Stimulated activated naive B cell treated with anti-CD40 and anti-IgM and Interleukin-4, amounts not matched to agents 10 μg/mL and 1 μg/mL and 100 μg/mL, for 72 hours (primary cell): ENCODE measurements at regions not wholly inside any gene's neighbourhood (a gene's known extent, or its start where the extent isn't known, plus 50 kb on each side); places are given as distances from the start of the nearest gene placed in this dataset.

Source experiments
- ATAC-seq, 2 donors: fragments of 150-1000 bp; cut with Tn5 transposase; replicated peaks; 2 replicates each; pipeline ENCODE4 v1.10.0; 2021; ENCODE audit warnings: moderate library complexity in 1 of 2
- DNase-seq: peaks from one replicate; pipeline ENCODE4 v3.0.0; 2021
- H3K27ac Mint-ChIP-seq: one replicate; pipeline ENCODE4 v1.8.0; 2022; ENCODE audit warnings: mild to moderate bottlenecking, mixed read lengths
- H3K27me3 Mint-ChIP-seq, 2 donors: one replicate each; pipeline ENCODE4 v1.8.0; 2022; ENCODE audit warnings: mixed read lengths in 2 of 2
- H3K36me3 Mint-ChIP-seq, 2 donors: one replicate each; pipeline ENCODE4 v1.8.0; 2022; ENCODE audit warnings: mixed read lengths in 2 of 2, mild to moderate bottlenecking in 1 of 2
- H3K4me1 Mint-ChIP-seq, 2 donors: one replicate each; pipeline ENCODE4 v1.8.0; 2022; ENCODE audit warnings: mixed read lengths in 2 of 2, mild to moderate bottlenecking in 1 of 2
- H3K4me3 Mint-ChIP-seq, 2 donors: one replicate each; pipeline ENCODE4 v1.8.0; 2022; ENCODE audit warnings: mild to moderate bottlenecking in 2 of 2, mixed read lengths in 2 of 2, moderate library complexity in 1 of 2
- H3K9me3 Mint-ChIP-seq, 2 donors: one replicate each; pipeline ENCODE4 v1.8.0; 2022; ENCODE audit warnings: mixed read lengths in 2 of 2, mild to moderate bottlenecking in 1 of 2

- no peak for ATAC-seq
- Mint-ChIP-seq H3K4me3 (no peak overlapping the region), H3K9me3 (no peaks in the 10 kb centered on the region), H3K4me1 (peaks cover 4% of the 10 kb centered on the region in 2 donors), H3K36me3 (no peaks in the 10 kb centered on the region), H3K27me3 (peaks cover 3 to 7% of the 10 kb centered on the region in 2 donors), H3K27ac (no peak overlapping the region)
- no peak for DNase-seq
Observed at GRCh38 chr13:30032263-30032662, 181.8 kb upstream of the UBL3 start.

- Mint-ChIP-seq H3K4me3 (no peak overlapping the region), H3K4me1 (peaks cover 4% of the 10 kb centered on the region in 2 donors), H3K9me3 (no peaks in the 10 kb centered on the region), H3K36me3 (no peaks in the 10 kb centered on the region), H3K27ac (no peak overlapping the region), H3K27me3 (peaks cover 0 to 7% of the 10 kb centered on the region in 2 donors)
- no peak for DNase-seq
- ATAC-seq = no peak
Observed at GRCh38 chr13:30031488-30031887, 181.1 kb upstream of the UBL3 start.

GRCh38 chr13:30030141-30030750 is 179.8 kb upstream of the UBL3 start:
- H3K36me3 Mint-ChIP-seq = no peaks in the 10 kb centered on the region

GRCh38 chr13:30027569-30028455 is 177.4 kb upstream of the UBL3 start:
- ATAC-seq = peak; percentile 53 to 56

More at GRCh38 chr13:30030141-30030750, 179.8 kb upstream of the UBL3 start:
- H3K4me3 Mint-ChIP-seq = no peak overlapping the region
- H3K27me3 Mint-ChIP-seq = no peaks in the 10 kb centered on the region
- H3K4me1 Mint-ChIP-seq = peaks cover 4% of the 10 kb centered on the region in 2 donors
- H3K27ac Mint-ChIP-seq = no peak overlapping the region
- DNase-seq (no peak), ATAC-seq (no peak)
- no peaks in the 10 kb centered on the region for H3K9me3 Mint-ChIP-seq

GRCh38 chr13:30026909-30027308 is 176.5 kb upstream of the UBL3 start:
- Mint-ChIP-seq H3K27ac (no peak overlapping the region), H3K9me3 (no peaks in the 10 kb centered on the region), H3K4me3 (no peak overlapping the region), H3K27me3 (no peaks in the 10 kb centered on the region), H3K36me3 (no peaks in the 10 kb centered on the region), H3K4me1 (peaks cover 4% of the 10 kb centered on the region in 2 donors)
- ATAC-seq (no peak), DNase-seq (no peak)

More at GRCh38 chr13:30027569-30028455, 177.4 kb upstream of the UBL3 start:
- DNase-seq = no peak
- peaks cover 4% of the 10 kb centered on the region in 2 donors for H3K4me1 Mint-ChIP-seq
- H3K9me3 Mint-ChIP-seq = no peaks in the 10 kb centered on the region
- no peak overlapping the region for H3K4me3 Mint-ChIP-seq
- no peak overlapping the region for H3K27ac Mint-ChIP-seq
- no peaks in the 10 kb centered on the region for H3K27me3 Mint-ChIP-seq
- no peaks in the 10 kb centered on the region for H3K36me3 Mint-ChIP-seq

- Mint-ChIP-seq H3K36me3 (no peaks in the 10 kb centered on the region), H3K4me3 (no peak overlapping the region), H3K4me1 (peaks cover 4% of the 10 kb centered on the region in 2 donors), H3K9me3 (no peaks in the 10 kb centered on the region), H3K27me3 (no peaks in the 10 kb centered on the region), H3K27ac (no peak overlapping the region)
- DNase-seq (no peak), ATAC-seq (no peak)
Observed at GRCh38 chr13:30026093-30026492, 175.7 kb upstream of the UBL3 start.

- H3K4me3 Mint-ChIP-seq = no peak overlapping the region
- peaks cover 4 to 6% of the 10 kb centered on the region in 2 donors for H3K4me1 Mint-ChIP-seq
- no peak for ATAC-seq
- H3K27ac Mint-ChIP-seq = no peak overlapping the region
- DNase-seq = no peak
- no peaks in the 10 kb centered on the region for H3K27me3 Mint-ChIP-seq
- H3K9me3 Mint-ChIP-seq = no peaks in the 10 kb centered on the region
- H3K36me3 Mint-ChIP-seq = no peaks in the 10 kb centered on the region
Observed at GRCh38 chr13:30025351-30025750, 174.9 kb upstream of the UBL3 start.

GRCh38 chr13:30024125-30024865 is 173.9 kb upstream of the UBL3 start:
- ATAC-seq (no peak), DNase-seq (no peak)
- no peak overlapping the region for H3K27ac Mint-ChIP-seq
- peaks cover 0 to 4% of the 10 kb centered on the region in 2 donors for H3K27me3 Mint-ChIP-seq
- peaks cover 4 to 6% of the 10 kb centered on the region in 2 donors for H3K4me1 Mint-ChIP-seq
- H3K9me3 Mint-ChIP-seq = no peaks in the 10 kb centered on the region
- no peak overlapping the region for H3K4me3 Mint-ChIP-seq
- no peaks in the 10 kb centered on the region for H3K36me3 Mint-ChIP-seq

GRCh38 chr13:30023196-30023895 is 172.9 kb upstream of the UBL3 start:
- Mint-ChIP-seq H3K27me3 (peaks cover 0 to 11% of the 10 kb centered on the region in 2 donors), H3K4me3 (no peak overlapping the region), H3K27ac (no peak overlapping the region), H3K4me1 (peaks cover 4 to 6% of the 10 kb centered on the region in 2 donors), H3K36me3 (no peaks in the 10 kb centered on the region), H3K9me3 (no peaks in the 10 kb centered on the region)
- no peak for DNase-seq
- ATAC-seq = no peak

GRCh38 chr13:30022796-30023195 is 172.4 kb upstream of the UBL3 start:
- no peak for DNase-seq
- no peak overlapping the region for H3K4me3 Mint-ChIP-seq
- no peaks in the 10 kb centered on the region for H3K9me3 Mint-ChIP-seq
- no peak for ATAC-seq
- no peaks in the 10 kb centered on the region for H3K36me3 Mint-ChIP-seq
- H3K4me1 Mint-ChIP-seq = peaks cover 2 to 3% of the 10 kb centered on the region in 2 donors
- peaks cover 2 to 11% of the 10 kb centered on the region in 2 donors for H3K27me3 Mint-ChIP-seq
- no peak overlapping the region for H3K27ac Mint-ChIP-seq

GRCh38 chr13:30022256-30022655 is 171.8 kb upstream of the UBL3 start:
- DNase-seq = no peak
- Mint-ChIP-seq H3K9me3 (no peaks in the 10 kb centered on the region), H3K27me3 (peaks cover 8 to 11% of the 10 kb centered on the region in 2 donors), H3K36me3 (no peaks in the 10 kb centered on the region), H3K27ac (no peak overlapping the region), H3K4me1 (peaks cover 0 to 2% of the 10 kb centered on the region in 2 donors), H3K4me3 (no peak overlapping the region)
- ATAC-seq = no peak

GRCh38 chr13:30021611-30022010 is 171.2 kb upstream of the UBL3 start:
- no peak overlapping the region for H3K27ac Mint-ChIP-seq
- no peak for DNase-seq
- no peaks in the 10 kb centered on the region for H3K36me3 Mint-ChIP-seq

GRCh38 chr13:30020726-30021312 is 170.4 kb upstream of the UBL3 start:
- no peak overlapping the region for H3K4me3 Mint-ChIP-seq
- H3K9me3 Mint-ChIP-seq = no peaks in the 10 kb centered on the region
- ATAC-seq (no peak), DNase-seq (no peak)
- peaks cover 9 to 11% of the 10 kb centered on the region in 2 donors for H3K27me3 Mint-ChIP-seq
- H3K36me3 Mint-ChIP-seq = no peaks in the 10 kb centered on the region
- H3K27ac Mint-ChIP-seq = no peak overlapping the region
- peaks cover 0 to 2% of the 10 kb centered on the region in 2 donors for H3K4me1 Mint-ChIP-seq

More at GRCh38 chr13:30021611-30022010, 171.2 kb upstream of the UBL3 start:
- Mint-ChIP-seq H3K4me1 (peaks cover 0 to 2% of the 10 kb centered on the region in 2 donors), H3K9me3 (no peaks in the 10 kb centered on the region), H3K27me3 (peaks cover 8 to 11% of the 10 kb centered on the region in 2 donors), H3K4me3 (no peak overlapping the region)
- no peak for ATAC-seq
